Panc1 (cell line): ENCODE measurements at regions not wholly inside any gene's neighbourhood (a gene's known extent, or its start where the extent isn't known, plus 50 kb on each side); places are given as distances from the start of the nearest gene placed in this dataset.

ENCODE experiments used
- POLR2AphosphoS5 ChIP-seq: IDR thresholded peaks from 2 replicates; pipeline ENCODE4 v1.6.1; 2012; ENCODE audit warnings: mild to moderate bottlenecking, low read depth, low read length, moderate library complexity
- SIN3A ChIP-seq: IDR thresholded peaks from 2 replicates; pipeline ENCODE4 v1.6.1; 2012; ENCODE audit warnings: low read depth, mild to moderate bottlenecking, low read length, moderate library complexity, borderline replicate concordance; ENCODE audit not compliant: insufficient read depth
- TF ChIP-seq, protein P1 (sequence below): fragments of 450-650 bp; IDR thresholded peaks from 2 replicates; pipeline ENCODE4 v1.5.1; 2017; ENCODE audit warnings: mild to moderate bottlenecking
- TF ChIP-seq, protein P2 (sequence below), 2 experiments: IDR thresholded peaks; 2 replicates each; pipeline ENCODE4 v1.6.1; 2011 to 2012; ENCODE audit warnings: low read depth in 2 of 2, control low read depth in 1 of 2, low read length in 1 of 2, mild to moderate bottlenecking in 1 of 2, moderate library complexity in 1 of 2; ENCODE audit not compliant: insufficient read depth in 1 of 2

DNA sequence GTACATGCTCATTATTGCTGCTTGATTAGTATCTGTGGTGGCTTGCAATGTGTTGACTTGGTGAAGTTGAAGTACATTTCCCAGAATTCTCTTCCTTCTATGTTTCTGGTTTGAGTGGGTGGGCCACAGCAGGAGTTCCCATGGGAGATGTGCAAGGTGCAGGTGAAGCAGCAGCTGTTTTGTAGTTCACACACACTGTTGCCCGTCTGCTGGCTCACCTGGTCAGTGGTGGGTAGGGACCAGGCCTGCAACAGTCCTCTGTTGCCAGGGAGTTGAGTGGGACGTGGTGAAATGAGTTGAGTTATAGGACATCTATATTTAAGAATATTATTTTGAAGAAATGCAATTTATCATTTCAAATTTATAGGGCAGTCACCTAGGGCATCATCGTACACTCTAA is 417.4 kb downstream of the TMEM135 start:
- TF ChIP-seq POLR2AphosphoS5 (no peak), SIN3A (no peak)
- TF ChIP-seq, protein P1, sequence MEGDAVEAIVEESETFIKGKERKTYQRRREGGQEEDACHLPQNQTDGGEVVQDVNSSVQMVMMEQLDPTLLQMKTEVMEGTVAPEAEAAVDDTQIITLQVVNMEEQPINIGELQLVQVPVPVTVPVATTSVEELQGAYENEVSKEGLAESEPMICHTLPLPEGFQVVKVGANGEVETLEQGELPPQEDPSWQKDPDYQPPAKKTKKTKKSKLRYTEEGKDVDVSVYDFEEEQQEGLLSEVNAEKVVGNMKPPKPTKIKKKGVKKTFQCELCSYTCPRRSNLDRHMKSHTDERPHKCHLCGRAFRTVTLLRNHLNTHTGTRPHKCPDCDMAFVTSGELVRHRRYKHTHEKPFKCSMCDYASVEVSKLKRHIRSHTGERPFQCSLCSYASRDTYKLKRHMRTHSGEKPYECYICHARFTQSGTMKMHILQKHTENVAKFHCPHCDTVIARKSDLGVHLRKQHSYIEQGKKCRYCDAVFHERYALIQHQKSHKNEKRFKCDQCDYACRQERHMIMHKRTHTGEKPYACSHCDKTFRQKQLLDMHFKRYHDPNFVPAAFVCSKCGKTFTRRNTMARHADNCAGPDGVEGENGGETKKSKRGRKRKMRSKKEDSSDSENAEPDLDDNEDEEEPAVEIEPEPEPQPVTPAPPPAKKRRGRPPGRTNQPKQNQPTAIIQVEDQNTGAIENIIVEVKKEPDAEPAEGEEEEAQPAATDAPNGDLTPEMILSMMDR = no peak
- TF ChIP-seq, protein P2, sequence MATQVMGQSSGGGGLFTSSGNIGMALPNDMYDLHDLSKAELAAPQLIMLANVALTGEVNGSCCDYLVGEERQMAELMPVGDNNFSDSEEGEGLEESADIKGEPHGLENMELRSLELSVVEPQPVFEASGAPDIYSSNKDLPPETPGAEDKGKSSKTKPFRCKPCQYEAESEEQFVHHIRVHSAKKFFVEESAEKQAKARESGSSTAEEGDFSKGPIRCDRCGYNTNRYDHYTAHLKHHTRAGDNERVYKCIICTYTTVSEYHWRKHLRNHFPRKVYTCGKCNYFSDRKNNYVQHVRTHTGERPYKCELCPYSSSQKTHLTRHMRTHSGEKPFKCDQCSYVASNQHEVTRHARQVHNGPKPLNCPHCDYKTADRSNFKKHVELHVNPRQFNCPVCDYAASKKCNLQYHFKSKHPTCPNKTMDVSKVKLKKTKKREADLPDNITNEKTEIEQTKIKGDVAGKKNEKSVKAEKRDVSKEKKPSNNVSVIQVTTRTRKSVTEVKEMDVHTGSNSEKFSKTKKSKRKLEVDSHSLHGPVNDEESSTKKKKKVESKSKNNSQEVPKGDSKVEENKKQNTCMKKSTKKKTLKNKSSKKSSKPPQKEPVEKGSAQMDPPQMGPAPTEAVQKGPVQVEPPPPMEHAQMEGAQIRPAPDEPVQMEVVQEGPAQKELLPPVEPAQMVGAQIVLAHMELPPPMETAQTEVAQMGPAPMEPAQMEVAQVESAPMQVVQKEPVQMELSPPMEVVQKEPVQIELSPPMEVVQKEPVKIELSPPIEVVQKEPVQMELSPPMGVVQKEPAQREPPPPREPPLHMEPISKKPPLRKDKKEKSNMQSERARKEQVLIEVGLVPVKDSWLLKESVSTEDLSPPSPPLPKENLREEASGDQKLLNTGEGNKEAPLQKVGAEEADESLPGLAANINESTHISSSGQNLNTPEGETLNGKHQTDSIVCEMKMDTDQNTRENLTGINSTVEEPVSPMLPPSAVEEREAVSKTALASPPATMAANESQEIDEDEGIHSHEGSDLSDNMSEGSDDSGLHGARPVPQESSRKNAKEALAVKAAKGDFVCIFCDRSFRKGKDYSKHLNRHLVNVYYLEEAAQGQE (IDR thresholded peaks at IDR 0.05; ENCODE audit: insufficient read depth in 1 of 2, low read depth in 2 of 2, low read length in 1 of 2) = no peak
